C4-2B (cell line): ENCODE measurements at regions not wholly inside any gene's neighbourhood (a gene's known extent, or its start where the extent isn't known, plus 50 kb on each side); places are given as distances from the start of the nearest gene placed in this dataset.
"Not testable (repeated sequence)": the region's sequence is repeated elsewhere in the genome, so short reads cannot be mapped to it uniquely, and the experiment has no call there.

Experiments used
- H3K27ac ChIP-seq: fragments of 450-650 bp; 2 replicates; pipeline ENCODE4 v1.5.1; 2017
- ZFX ChIP-seq: fragments of 450-650 bp; IDR thresholded peaks from 2 replicates; pipeline ENCODE4 v1.6.1; 2017
- TF ChIP-seq, protein P1 (sequence below): fragments of 450-650 bp; conservative IDR thresholded peaks from 2 replicates; pipeline ENCODE4 v1.5.1; 2017; ENCODE audit warnings: mild to moderate bottlenecking

DNA sequence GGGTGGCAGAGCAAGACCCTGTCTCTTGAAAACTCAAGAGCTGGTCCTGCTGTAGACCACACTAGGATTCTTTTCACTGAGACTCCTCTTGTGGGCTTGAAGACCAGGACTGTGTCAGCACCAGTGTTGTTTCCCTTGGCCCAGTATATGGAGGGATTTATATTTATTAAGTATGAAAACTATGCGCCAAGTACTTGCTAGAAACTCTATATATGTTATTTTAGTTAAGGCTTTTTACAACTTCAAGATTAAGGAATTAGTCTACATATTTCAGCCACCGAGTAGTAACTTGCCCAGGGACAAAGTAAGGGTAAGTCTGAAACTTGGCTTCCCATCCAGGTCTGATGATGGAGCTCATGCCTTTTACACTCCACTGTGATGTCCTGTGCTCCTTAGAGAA, 488.4 kb downstream of the PCNX1 start:
- H3K27ac ChIP-seq, result no peak overlapping the region
- TF ChIP-seq, protein P1, sequence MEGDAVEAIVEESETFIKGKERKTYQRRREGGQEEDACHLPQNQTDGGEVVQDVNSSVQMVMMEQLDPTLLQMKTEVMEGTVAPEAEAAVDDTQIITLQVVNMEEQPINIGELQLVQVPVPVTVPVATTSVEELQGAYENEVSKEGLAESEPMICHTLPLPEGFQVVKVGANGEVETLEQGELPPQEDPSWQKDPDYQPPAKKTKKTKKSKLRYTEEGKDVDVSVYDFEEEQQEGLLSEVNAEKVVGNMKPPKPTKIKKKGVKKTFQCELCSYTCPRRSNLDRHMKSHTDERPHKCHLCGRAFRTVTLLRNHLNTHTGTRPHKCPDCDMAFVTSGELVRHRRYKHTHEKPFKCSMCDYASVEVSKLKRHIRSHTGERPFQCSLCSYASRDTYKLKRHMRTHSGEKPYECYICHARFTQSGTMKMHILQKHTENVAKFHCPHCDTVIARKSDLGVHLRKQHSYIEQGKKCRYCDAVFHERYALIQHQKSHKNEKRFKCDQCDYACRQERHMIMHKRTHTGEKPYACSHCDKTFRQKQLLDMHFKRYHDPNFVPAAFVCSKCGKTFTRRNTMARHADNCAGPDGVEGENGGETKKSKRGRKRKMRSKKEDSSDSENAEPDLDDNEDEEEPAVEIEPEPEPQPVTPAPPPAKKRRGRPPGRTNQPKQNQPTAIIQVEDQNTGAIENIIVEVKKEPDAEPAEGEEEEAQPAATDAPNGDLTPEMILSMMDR, result no peak
- TF ChIP-seq ZFX, result no peak

DNA sequence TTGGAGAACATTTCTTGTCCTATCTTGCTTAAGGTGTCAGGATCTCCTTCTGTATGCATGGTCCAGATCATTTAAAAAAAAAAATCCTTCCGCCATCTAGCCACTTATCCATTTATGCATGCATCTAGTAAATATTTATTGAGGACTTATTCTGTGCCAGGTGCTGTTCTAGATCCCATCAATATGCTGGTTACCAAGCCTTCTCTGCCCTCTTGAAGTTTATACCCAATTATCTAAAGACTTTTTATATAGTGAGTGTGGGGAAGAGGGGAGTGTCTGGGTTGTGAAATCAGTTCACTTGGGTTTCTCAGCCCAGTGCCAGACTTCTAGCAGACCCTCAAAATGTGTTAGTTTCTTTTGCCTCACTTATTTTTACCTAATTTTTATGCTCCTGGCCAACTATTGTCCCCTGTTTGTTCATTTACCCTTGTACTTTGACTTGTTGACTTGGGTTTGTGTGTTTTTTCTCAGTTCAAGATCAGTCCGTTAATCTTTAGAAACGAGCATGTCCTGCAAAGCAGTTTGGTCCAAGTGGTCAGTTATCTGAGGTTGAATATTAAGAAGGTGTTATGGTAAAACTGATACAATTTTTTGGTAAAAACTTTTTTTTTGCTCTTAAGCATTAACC, 488.9 kb downstream of the PCNX1 start:
- H3K27ac ChIP-seq, result no peak overlapping the region
- no peak for TF ChIP-seq ZFX
- TF ChIP-seq, protein P1, result no peak

DNA sequence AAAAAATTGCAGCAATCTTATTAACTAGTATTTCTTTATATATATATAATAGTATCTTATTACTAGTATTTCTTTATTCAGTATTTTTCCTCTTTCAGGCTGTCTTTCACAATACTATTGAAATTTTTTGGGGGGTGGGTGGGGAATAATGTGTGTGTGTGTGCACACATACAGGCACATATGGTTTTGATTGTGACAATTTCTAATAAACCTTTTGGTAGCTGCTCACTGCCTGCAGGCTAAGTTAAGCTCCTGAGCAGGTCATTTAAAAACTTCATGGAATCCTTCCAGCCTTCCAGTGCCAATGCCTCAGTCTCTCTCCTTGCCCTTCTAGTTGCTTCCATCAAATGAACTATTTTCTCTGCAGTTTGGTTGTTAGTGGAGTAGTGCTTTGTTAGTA, 490.1 kb downstream of the PCNX1 start:
- TF ChIP-seq, protein P1, result no peak
- TF ChIP-seq ZFX, result no peak
- no peak overlapping the region for H3K27ac ChIP-seq

DNA sequence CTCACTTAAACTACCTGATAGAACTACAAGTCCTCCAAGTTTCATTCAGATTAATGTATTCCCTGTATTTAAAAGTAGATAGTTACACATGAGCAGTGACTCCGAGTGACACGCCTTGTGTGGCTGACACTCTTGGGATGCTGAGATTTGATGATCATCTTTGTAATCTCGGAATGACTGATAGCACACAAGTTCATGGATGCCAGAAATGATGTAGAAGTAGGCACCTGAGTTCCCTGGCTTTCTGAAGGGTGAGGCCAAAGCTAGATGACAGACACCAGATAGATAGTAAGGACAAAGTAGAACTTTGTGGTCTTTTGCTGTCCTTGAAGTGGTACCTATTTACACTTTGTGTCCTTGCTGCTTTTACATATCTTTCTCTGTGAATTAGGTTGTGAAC, 491.2 kb downstream of the PCNX1 start:
- H3K27ac ChIP-seq, result no peak overlapping the region
- TF ChIP-seq ZFX, result no peak

DNA sequence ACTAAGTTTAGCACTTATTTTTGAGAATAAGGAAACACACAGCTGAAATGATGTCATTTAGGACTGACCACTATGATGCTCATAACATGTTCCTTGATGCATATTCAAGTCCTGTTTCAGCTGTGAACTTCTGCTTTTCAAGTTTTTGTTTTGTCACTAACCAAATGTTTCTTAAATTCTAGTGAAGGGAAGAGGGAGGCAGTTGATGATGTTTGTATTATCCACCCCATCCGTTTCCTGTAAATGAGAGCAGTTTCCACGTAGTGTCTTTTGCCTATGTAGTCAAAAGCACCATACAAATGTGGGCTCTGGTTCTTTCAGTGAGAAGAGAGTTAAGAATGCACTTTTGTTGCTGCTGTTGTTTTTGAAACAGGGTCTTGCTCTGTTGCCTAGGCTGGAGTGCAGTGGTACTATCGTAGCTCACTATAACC, 491.8 kb downstream of the PCNX1 start:
- H3K27ac ChIP-seq, result no peak overlapping the region
- TF ChIP-seq ZFX, result no peak
- TF ChIP-seq, protein P1, result no peak

DNA sequence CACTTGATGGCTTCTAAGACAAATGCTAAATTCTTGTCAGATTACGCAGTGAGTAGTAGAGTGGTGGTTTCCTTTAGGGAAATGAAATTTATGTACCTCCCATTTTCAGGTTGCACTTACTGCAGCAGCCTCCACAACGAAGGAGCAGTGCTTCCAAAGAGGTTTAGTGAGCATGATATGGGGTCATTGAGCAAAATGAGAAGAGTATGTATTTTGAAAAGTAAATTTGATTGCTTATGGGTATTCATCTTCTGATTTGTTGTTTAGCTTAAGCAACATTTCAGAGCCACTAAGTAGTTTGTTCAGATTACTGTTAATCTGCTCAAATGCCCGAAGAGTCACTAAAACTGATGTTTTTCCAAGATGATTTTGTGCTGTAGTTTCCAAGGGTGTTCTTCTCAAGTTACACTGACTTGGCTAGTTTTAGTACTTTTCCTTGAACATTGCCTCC, 493.6 kb downstream of the PCNX1 start:
- TF ChIP-seq, protein P1, result no peak
- TF ChIP-seq ZFX, result no peak
- no peak overlapping the region for H3K27ac ChIP-seq

DNA sequence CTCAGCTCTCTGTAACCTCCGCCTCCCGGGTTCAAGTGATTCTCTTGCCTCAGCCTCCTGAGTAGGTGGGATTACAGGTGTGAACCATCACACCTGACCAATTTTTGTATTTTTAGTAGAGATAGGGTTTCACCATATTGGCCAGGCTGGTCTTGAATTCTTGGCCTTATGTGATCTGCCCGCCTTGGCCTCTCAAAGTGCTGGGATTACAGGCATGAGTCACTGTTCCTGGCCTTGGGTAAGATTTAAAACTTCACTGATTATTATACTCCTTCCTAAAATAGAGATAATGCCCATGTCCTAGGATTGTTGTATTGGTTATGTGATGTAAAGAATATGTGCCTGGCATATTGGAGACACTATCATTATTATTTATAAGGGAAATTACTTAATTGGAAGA, 495.2 kb downstream of the PCNX1 start:
- H3K27ac ChIP-seq, result not testable (repeated sequence)

DNA sequence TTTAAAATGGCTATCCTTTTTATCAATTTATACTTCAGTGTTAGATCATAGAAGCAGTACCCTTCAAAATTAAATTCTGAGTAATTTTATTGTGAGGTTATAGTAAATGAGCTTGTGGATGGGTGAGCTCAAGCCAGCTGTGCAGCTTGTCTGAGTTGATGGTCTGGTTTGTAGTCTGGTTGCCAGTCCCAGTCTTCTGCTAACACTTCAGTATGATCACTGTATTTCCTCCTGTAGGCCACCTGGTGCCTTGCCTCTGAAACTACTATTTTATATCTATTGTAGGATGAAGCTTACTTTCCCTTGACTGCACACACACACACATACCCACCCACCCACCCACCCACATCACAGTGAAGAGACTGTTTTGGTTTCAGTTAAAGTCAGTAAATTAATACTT, 496.4 kb downstream of the PCNX1 start:
- H3K27ac ChIP-seq, result no peak overlapping the region
- TF ChIP-seq ZFX, result no peak
- TF ChIP-seq, protein P1, result peak; percentile 23

DNA sequence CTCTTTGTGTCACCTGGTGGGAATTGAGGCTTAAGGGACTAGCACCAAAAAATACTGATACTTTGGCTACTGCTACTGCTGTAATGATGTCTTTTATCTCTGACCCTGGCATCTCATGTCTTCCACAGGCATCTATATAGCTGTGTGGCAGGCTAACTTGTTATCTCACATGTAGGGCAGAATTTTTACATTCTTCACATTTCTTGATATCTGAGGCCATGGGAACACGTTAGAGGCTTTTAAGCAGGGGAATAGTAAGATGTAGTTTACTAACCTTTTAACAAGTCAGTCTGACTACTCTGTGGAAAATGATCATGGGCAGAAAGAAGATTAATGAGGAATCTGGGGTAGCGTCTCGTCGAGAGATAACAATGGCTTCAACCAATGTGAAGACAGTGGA, 498.4 kb downstream of the PCNX1 start:
- TF ChIP-seq ZFX, result no peak
- TF ChIP-seq, protein P1, result no peak
- H3K27ac ChIP-seq, result no peak overlapping the region
